ENCODE measurements at regions not wholly inside any gene's neighbourhood (a gene's known extent, or its start where the extent isn't known, plus 50 kb on each side); places are given as distances from the start of the nearest gene placed in this dataset.

GRCh38 chr2:238586931-238587775 is 160.4 kb downstream of the ASB1 start:
- no peaks in the 10 kb centered on the region for H4K20me1 ChIP-seq (ENCODE audit: control insufficient read depth, insufficient read depth, low read length, poor library complexity, severe bottlenecking)
- 83% methylated on average over 14 of the region's 16 CpGs for WGBS (ENCODE audit: insufficient coverage)
- ChIA-PET CTCF (no interaction called here), POLR2A (no interaction called here)
- no peaks in the 10 kb centered on the region for H3K79me2 ChIP-seq (ENCODE audit: control insufficient read depth, insufficient read depth, low read length)
- H3K27ac ChIP-seq (ENCODE audit: low read length in 2 of 2): no peak overlapping the region
- H3K4me3 ChIP-seq (ENCODE audit: control extremely low read depth in 1 of 5, extremely low read depth in 1 of 5, insufficient read depth in 1 of 5, low read depth in 2 of 5, low read length in 4 of 5): no peak overlapping the region
- H3K9me3 ChIP-seq (ENCODE audit: control extremely low read depth in 1 of 3, control insufficient read depth in 2 of 3, insufficient read depth in 1 of 3, low read length in 2 of 3): no peaks in the 10 kb centered on the region
- ATAC-seq (ENCODE audit: low read depth) (no peak), DNase-seq (no peak)
- H3K27ac Mint-ChIP-seq: no peak overlapping the region
- no peaks in the 10 kb centered on the region for H3K27me3 Mint-ChIP-seq
- intact Hi-C loops (cut with micrococcal nuclease): no loop called here
- no peaks in the 10 kb centered on the region for H3K27me3 ChIP-seq (replicated peaks in 1 of 4; ENCODE audit: control extremely low read depth in 1 of 4, control insufficient read depth in 3 of 4, insufficient read depth in 4 of 4, low read length in 3 of 4)
- H3K9me3 Mint-ChIP-seq (ENCODE audit: insufficient read depth): peaks cover 3% of the 10 kb centered on the region
- no peak overlapping the region for H3K9ac ChIP-seq (ENCODE audit: low read length)
- H3K4me2 ChIP-seq (replicated peaks; ENCODE audit: low read depth, low read length, poor library complexity, severe bottlenecking): no peak overlapping the region
- no peaks in the 10 kb centered on the region for H3K4me1 Mint-ChIP-seq
- H2AFZ ChIP-seq (ENCODE audit: insufficient read depth, low read depth, low read length, poor library complexity, severe bottlenecking): no peak overlapping the region
- H3K4me1 ChIP-seq (ENCODE audit: control insufficient read depth in 2 of 2, insufficient read depth in 2 of 2, low read length in 2 of 2): no peaks in the 10 kb centered on the region
- no peak overlapping the region for H3K4me3 Mint-ChIP-seq
- TF ChIP-seq CTCF (IDR thresholded peaks at IDR 0.05) (no peak), EZH2 (IDR thresholded peaks at IDR 0.05; ENCODE audit: borderline replicate concordance, insufficient read depth, low read depth, low read length, poor library complexity, severe bottlenecking) (no peak)
- H3K36me3 ChIP-seq (replicated peaks in 1 of 2; ENCODE audit: control extremely low read depth in 1 of 2, control insufficient read depth in 1 of 2, extremely low read depth in 1 of 2, insufficient read depth in 2 of 2, low read length in 1 of 2): no peaks in the 10 kb centered on the region

GRCh38 chr2:238587776-238588660 is 161.3 kb downstream of the ASB1 start:
- Mint-ChIP-seq H3K27me3 (no peaks in the 10 kb centered on the region), H3K4me1 (no peaks in the 10 kb centered on the region), H3K27ac (no peak overlapping the region), H3K9me3 (ENCODE audit: insufficient read depth) (peaks cover 3% of the 10 kb centered on the region), H3K4me3 (no peak overlapping the region)
- Histone ChIP-seq H3K27me3 (replicated peaks in 1 of 4; ENCODE audit: control extremely low read depth in 1 of 4, control insufficient read depth in 3 of 4, insufficient read depth in 4 of 4, low read length in 3 of 4) (no peaks in the 10 kb centered on the region), H3K4me3 (ENCODE audit: control extremely low read depth in 1 of 5, extremely low read depth in 1 of 5, insufficient read depth in 1 of 5, low read depth in 2 of 5, low read length in 4 of 5) (no peak overlapping the region), H2AFZ (ENCODE audit: insufficient read depth, low read depth, low read length, poor library complexity, severe bottlenecking) (no peak overlapping the region), H4K20me1 (ENCODE audit: control insufficient read depth, insufficient read depth, low read length, poor library complexity, severe bottlenecking) (no peaks in the 10 kb centered on the region), H3K4me2 (replicated peaks; ENCODE audit: low read depth, low read length, poor library complexity, severe bottlenecking) (no peak overlapping the region), H3K36me3 (replicated peaks in 1 of 2; ENCODE audit: control extremely low read depth in 1 of 2, control insufficient read depth in 1 of 2, extremely low read depth in 1 of 2, insufficient read depth in 2 of 2, low read length in 1 of 2) (no peaks in the 10 kb centered on the region), H3K4me1 (ENCODE audit: control insufficient read depth in 2 of 2, insufficient read depth in 2 of 2, low read length in 2 of 2) (no peaks in the 10 kb centered on the region), H3K9me3 (ENCODE audit: control extremely low read depth in 1 of 3, control insufficient read depth in 2 of 3, insufficient read depth in 1 of 3, low read length in 2 of 3) (no peaks in the 10 kb centered on the region), H3K9ac (ENCODE audit: low read length) (no peak overlapping the region), H3K79me2 (ENCODE audit: control insufficient read depth, insufficient read depth, low read length) (no peaks in the 10 kb centered on the region), H3K27ac (ENCODE audit: low read length in 2 of 2) (no peak overlapping the region)
- POLR2A ChIA-PET: no interaction called here
- ATAC-seq (ENCODE audit: low read depth) (no peak), DNase-seq (no peak)
- 94% methylated on average over 10 of the region's 12 CpGs for WGBS (ENCODE audit: insufficient coverage)
- CTCF ChIA-PET: no interaction called here
- intact Hi-C loops (cut with micrococcal nuclease): no loop called here
- TF ChIP-seq CTCF (IDR thresholded peaks at IDR 0.05): no peak
- no peak for TF ChIP-seq EZH2 (IDR thresholded peaks at IDR 0.05; ENCODE audit: borderline replicate concordance, insufficient read depth, low read depth, low read length, poor library complexity, severe bottlenecking)

Data from B cell (primary cell).